HG02678 (cell line): ENCODE measurements at regions not wholly inside any gene's neighbourhood (a gene's known extent, or its start where the extent isn't known, plus 50 kb on each side); places are given as distances from the start of the nearest gene placed in this dataset.

ENCODE experiments used
- ATAC-seq: cut with Tn5 transposase; IDR thresholded peaks from one replicate; pipeline ENCODE4 v1.9.1; 2021; ENCODE audit warnings: mild to moderate bottlenecking, moderate library complexity; ENCODE audit not compliant: unreplicated experiment

DNA sequence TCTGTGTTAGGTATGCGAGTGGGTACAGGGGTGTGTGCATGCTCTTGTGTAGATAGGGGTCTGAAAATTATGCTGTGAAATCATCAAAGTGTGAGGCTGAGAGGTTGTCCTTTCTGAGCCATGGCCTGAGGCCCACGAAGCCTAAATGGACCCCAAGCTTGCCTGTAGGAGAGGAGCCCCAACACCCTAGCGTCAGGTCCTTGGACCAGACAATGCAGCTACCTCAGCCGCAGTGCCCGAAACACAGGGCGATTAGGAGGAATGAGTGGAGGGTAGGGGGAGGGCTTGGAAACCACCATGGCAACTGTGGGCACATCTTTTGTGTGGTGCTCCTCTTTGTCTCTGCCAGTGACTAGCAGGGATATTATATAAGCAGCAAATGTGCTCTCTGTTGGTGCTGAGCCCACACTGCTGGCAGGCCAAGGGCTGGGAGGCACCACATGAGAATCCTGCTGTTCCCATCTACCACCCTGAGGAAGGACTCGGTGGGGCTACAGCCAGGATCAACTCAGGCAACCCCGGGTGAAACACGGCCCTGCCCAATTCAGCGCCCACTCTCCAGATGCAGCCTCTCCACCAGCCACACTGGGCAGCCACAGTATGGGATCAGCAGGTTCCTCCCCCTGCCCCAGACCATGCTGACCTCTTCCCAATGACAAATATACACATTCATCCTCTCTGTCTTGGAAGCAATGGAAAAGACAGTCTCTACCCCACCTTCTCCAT, 84.6 kb upstream of the FSTL4 start:
- ATAC-seq: no peak

- ATAC-seq: no peak
These were observed 83.8 kb upstream of the FSTL4 start for GRCh38 chr5:133696006-133696584.

DNA sequence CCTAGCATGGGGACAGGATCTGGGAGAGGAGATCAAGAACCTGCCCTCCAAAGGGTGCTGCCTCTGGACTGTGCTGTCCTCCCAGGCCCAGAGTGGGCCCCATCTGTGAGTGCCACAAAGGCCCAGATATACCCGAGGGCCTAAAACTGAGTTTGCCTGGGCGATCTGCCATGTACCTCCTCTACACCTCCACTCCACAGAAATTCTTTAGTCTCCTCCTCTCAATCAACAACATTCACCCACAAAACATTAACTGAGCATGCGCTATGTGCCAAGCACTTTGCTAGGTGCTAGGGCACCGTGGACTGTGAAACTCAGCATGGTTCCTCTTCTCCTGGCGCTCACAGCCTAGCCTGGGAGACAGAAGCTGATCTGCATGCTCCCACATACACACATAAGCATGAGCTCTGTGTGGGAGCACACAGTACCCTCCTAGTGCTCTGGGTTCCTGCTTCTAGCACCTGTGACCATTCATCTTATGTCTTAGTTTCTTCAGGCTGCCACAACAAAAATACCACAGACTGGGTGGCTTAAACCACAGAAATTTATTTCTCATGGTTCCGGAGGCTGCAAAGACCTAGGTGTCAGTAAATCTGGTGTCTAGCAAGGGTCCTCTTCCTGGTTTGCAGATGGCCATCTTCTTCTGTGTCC, 82.0 kb upstream of the FSTL4 start:
- ATAC-seq: no peak

- ATAC-seq: no peak
These were observed 79.1 kb upstream of the FSTL4 start for GRCh38 chr5:133691448-133691847.

DNA sequence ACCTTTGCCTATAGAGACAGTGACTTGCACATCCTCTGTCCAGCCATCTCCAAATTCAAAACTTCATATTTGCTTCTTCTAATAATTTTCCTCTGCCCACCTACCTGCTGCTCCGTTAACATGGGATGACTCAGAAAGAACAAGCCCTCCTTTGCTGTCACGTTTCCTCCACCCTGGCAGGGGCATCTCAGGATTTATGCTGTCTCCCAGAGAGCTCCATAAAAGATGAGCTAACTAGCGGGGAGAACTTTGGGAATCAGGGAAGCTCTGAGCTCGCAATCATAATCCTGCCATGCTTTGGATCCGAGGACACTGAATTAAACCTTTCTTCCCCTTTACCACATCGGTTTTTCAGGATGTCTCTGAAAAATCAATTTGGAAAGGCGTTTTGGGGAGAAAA, 78.4 kb upstream of the FSTL4 start:
- no peak for ATAC-seq

DNA sequence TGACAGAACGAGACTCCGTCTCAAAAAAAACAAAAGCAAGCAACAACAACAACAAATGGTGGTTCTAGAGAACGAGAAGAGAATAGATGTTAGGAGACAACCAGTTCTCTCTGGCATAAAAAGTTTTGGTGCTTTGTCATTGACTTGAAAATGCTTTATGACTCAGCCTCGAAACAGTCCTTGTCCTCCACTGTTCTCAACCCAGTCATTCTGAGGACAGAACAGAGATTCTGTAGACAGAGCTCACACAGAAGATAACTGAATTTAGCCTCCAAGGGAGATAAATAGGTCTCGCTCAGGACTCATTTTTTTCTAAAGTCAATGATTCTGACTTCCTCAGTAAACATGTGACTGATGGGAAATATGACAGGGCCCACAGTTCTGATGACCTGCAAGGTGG, 76.0 kb upstream of the FSTL4 start:
- ATAC-seq: no peak

- no peak for ATAC-seq
These were observed 75.1 kb upstream of the FSTL4 start for GRCh38 chr5:133687212-133688061.

DNA sequence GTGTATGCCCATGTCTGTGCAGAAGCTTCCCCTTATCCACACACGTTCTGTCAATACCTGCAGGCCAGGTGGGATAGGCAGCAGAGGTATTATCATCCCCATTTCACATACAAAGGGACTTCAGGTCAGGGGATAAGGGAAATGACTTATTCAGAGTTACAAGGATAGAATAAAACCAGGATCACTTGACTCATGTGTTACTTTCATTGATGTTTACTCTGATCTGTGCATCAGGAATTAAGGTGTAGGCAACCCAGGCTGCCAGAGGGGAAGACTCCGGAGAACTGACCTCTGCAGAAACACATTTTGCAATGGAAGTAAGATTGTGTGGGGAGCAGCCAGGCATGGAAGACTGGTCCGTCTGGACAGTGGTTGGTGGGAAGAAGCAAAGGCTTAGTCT, 74.2 kb upstream of the FSTL4 start:
- ATAC-seq: no peak

DNA sequence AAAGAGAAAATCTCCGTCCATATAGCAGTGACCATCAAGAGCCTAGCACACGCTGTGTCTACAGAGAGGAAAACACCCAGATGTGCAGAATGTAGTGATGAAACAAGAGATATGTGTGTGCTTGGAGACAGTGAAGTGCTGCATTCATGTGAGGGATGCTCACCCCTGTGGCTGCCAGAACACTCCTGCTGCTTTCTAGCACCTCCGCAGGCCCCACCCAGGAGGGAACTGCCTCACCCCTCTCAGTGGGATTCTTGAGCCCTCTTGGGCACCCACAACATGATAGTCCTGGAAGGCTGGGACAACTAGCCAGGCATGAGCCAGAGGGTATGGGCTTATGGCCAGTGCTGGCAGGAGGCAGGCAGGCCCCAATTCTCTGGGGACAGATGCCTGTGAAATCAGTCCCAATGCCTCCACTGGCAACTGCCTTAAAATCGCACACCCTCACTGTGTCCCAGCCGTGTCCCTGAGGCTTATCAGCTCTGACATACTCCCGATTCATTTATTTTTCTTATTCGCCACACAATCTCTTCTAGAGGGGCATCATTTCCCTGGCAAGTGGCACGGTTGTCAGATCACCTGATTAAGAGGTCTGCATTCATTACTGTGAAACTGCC, 73.2 kb upstream of the FSTL4 start:
- no peak for ATAC-seq

DNA sequence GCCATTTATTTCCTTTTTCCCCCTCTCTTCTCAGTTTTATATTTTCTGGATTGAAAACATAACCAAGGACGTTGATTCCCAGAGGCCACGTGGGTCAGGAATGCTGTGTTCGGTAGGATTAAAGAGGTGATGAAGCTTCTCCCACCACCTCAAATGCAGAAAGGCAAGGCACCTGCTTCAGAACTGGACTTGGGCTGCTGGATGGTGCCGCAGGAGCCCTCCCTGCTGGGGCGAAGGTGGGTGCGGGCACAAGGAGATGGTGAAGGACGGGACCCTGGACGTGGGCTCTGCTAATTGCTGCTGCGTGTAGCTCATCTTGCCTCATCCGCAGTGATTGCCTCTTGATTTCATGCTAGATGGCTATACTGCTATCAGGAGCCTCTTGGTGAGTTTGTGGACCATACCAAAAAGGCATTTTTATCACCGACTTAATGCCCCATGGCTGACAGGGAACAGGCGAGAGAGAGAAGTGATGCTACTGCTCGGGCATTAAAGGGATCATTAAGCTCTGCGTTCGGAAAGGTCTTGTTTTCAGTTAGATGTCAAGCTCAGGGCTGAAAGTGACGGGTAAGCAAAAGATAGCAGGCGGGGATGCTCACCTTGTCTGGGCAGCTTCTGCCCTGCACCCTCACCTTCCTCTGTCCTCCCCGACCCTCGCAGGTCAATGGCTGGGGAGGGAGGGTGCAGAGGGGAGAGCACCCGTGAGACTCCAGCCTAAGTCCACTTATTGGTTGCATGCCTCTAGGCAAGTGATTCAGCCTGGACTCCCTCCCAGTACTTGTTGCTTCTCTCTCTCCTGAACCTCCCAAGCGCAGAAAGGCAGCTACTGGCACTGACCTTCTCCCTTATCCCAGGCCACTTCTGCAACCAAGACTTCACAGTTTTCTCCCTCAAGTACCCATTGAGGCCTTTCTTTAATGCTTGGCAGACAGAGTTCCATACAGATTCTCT, 71.6 kb upstream of the FSTL4 start:
- ATAC-seq: no peak

- ATAC-seq: no peak
These were observed 70.1 kb upstream of the FSTL4 start for GRCh38 chr5:133682451-133682850.

DNA sequence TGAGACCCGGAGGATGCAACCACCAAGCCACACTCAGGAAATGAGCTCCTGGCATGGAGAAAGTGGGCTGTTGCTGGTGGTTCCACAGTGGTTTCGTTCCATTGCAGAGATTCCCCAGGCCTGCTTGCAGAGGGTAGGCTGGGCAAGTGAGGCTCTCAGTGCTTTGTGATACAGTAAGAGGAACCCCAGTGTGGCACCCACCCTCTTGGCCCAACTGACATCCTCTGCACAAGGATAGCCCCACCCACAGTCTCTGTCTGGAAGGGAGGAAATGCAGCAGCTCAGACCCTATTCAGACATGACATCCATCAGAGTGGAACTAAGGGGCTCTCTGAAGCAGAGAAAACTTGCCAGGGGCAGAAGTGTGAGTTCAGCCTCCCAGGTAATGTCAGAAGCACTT, 69.6 kb upstream of the FSTL4 start:
- ATAC-seq: no peak

GRCh38 chr5:133680830-133681565, 68.7 kb upstream of the FSTL4 start:
- ATAC-seq: no peak

DNA sequence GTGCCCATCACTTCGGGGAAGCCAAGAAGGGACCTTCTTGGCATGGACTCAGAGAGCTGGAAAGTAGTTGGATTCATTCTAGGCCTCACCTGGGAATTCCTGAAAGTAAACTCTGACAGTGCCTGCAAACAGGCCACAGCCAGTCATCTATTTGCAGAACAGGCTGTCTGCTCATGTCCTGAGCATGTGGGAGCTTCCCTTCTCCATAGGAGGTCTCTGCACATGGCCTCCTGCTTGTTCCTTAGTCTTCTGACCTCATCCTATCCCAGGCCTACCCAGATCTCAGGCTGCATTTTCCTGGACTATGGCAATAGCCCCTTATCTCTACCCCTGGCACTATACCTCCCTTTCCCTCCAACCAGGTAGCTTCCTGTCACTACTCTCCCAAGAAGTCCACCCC, 67.2 kb upstream of the FSTL4 start:
- no peak for ATAC-seq

- no peak for ATAC-seq
These were observed 63.2 kb upstream of the FSTL4 start for GRCh38 chr5:133675376-133676154.

- no peak for ATAC-seq
These were observed 58.0 kb upstream of the FSTL4 start for GRCh38 chr5:133670336-133670735.

DNA sequence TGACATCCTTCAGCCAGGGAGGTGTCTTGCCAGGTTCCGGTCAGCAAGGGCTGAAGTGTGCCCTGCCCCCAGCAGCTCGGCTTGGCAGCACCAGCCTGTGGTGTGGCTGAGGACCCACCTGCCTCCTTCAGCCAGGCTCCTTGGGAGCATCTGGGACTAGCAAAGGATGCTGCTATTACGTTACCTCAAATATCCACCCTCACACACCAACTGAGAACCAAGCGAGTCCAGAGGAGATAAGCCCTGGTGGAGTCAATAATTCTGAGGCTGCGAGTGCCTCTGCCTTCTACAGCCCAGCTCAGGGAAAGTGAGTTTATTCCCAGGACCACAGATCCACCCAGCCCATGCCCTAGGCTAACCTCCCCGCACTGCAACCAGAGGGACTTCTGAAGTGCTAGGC, 57.1 kb upstream of the FSTL4 start:
- no peak for ATAC-seq

DNA sequence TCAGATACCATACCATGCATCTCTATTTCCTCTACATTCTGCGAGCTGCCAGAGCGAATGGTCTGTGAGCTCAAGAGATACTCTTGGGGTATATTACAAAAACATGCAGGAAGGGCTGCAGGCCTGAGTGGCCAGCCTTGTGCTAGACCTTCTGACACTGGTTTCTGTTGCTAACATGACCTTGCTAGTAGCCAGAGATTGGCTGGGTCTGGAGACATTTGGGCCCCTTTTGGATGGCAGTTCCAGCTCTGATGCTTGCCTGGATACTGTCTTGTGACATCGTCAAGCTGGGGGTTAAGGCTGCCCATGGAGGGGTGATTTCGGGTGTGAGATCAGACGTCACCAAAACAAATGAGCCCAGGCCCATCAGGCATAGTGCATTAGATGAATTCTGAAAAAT, 56.1 kb upstream of the FSTL4 start:
- ATAC-seq: no peak

DNA sequence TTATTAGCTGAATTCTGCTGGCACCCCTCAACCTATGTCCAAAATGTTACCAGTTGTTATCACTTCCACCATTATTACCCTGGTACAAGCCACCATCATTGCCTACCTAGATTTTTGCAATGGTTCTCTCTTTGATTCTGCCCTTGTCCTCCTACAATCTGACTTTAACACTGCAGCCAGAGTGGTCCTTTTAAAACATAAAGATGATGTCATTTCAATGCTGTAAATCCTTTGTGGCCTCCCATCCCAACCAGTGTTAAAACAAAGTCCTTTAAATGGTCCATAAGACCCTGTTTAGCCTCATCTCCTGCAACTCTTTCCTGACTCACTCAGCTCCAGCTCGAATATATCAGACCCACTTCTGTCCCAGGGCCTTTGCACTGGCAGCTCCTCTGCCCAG, 54.9 kb upstream of the FSTL4 start:
- ATAC-seq: no peak
